HepG2 (cell line): ENCODE measurements at regions not wholly inside any gene's neighbourhood (a gene's known extent, or its start where the extent isn't known, plus 50 kb on each side); places are given as distances from the start of the nearest gene placed in this dataset.

ENCODE experiments used
- ATAC-seq: fragments of 200-7000 bp; cut with Tn5 transposase; 3 replicates; pipeline ENCODE4 v1.9.1; 2020; ENCODE audit warnings: mild to moderate bottlenecking, moderate library complexity
- BruUV-seq: library from RNA; stranded (reverse); fragments of 400-500 nt; replicated peaks from 2 replicates; lab custom pipeline; 2021; lab: Mats Ljungman, UMichigan
- CTCF ChIA-PET: fragments of 300-600 bp; formaldehyde crosslinking; extraction: SDS; loops from one replicate; lab custom pipeline; 2021; ENCODE audit warnings: low total read pairs, inconsistent platforms, low intra/inter-chr PET ratio; lab: Yijun Ruan, JAX
- POLR2A ChIA-PET: fragments of 350-600 bp; sonication (Branson Sonifier 250); formaldehyde crosslinking; loops from one replicate; lab custom pipeline; 2020; ENCODE audit warnings: antibody characterized with exemption, inconsistent platforms; lab: Yijun Ruan, JAX
- DNase-seq: peaks from one replicate; pipeline ENCODE4 v3.0.0-alpha.2; 2015; ENCODE audit warnings: low spot score
- FAIRE-seq: peaks from 3 replicates; lab custom pipeline; 2011; peaks lifted over from hg19 to GRCh38; lab: Jason Lieb, UNC
- H2AFZ ChIP-seq: one replicate; pipeline ENCODE4 v1.6.1; 2011; ENCODE audit warnings: low read length, inconsistent platforms
- H3K27ac ChIP-seq: fragments of 300-600 bp; 3 replicates; pipeline ENCODE4 v1.8.0; 2011; ENCODE audit warnings: mixed run types, mild to moderate bottlenecking, mixed read lengths, low read length, inconsistent platforms; ENCODE audit not compliant: insufficient read depth; ENCODE audit errors: extremely low read length
- H3K27me3 ChIP-seq, 2 experiments: fragments of 200-600 bp in 1 of 2; 2 replicates in 1 of 2; 3 replicates in 1 of 2; pipeline versions ENCODE4 v1.6.0 to v1.8.0; 2011; ENCODE audit warnings: low read length in 2 of 2, mild to moderate bottlenecking in 2 of 2, moderate library complexity in 2 of 2, inconsistent platforms in 1 of 2; ENCODE audit not compliant: insufficient read depth in 2 of 2, control insufficient read depth in 1 of 2
- H3K36me3 ChIP-seq, 2 experiments: fragments of 200-600 bp in 1 of 2; replicated peaks in 1 of 2; 2 replicates in 1 of 2; 3 replicates in 1 of 2; pipeline versions ENCODE4 v1.5.1 to v1.8.0; 2011; ENCODE audit warnings: low read length in 2 of 2, inconsistent platforms in 1 of 2; ENCODE audit not compliant: insufficient read depth in 2 of 2, control insufficient read depth in 1 of 2
- H3K4me1 ChIP-seq: 2 replicates; pipeline ENCODE4 v1.5.1; 2012; ENCODE audit warnings: low read length, inconsistent platforms; ENCODE audit not compliant: insufficient read depth
- H3K4me2 ChIP-seq: 2 replicates; pipeline ENCODE4 v1.6.0; 2011; ENCODE audit warnings: low read depth, low read length, inconsistent platforms
- H3K4me3 ChIP-seq, 3 experiments: fragments of 200-600 bp in 1 of 3; sonication (generic), shearing (Covaris generic) in 1 of 3; replicated peaks in 1 of 3; 2 replicates each; pipeline ENCODE4 v1.5.1; 2011 to 2016; ENCODE audit warnings: low read length in 3 of 3, inconsistent platforms in 2 of 3, low read depth in 2 of 3, mild to moderate bottlenecking in 2 of 3, control low read depth in 1 of 3, mixed read lengths in 1 of 3; ENCODE audit not compliant: insufficient read depth in 1 of 3
- H3K79me2 ChIP-seq: one replicate; pipeline ENCODE4 v1.6.1; 2011; ENCODE audit warnings: low read length, inconsistent platforms; ENCODE audit not compliant: insufficient read depth
- H3K9ac ChIP-seq: 2 replicates; pipeline ENCODE4 v1.6.0; 2011; ENCODE audit warnings: mild to moderate bottlenecking, low read depth, low read length, inconsistent platforms; ENCODE audit not compliant: insufficient read depth
- H3K9me3 ChIP-seq: 2 replicates; pipeline ENCODE4 v1.5.1; 2012; ENCODE audit warnings: mild to moderate bottlenecking, low read length
- H4K20me1 ChIP-seq: 2 replicates; pipeline ENCODE4 v1.6.0; 2011; ENCODE audit warnings: inconsistent platforms, mild to moderate bottlenecking, low read length, moderate library complexity; ENCODE audit not compliant: insufficient read depth
- FLYWCH1 ChIP-seq: sonication (generic); formaldehyde crosslinking; IDR thresholded peaks from 2 replicates; pipeline ENCODE4 v1.8.1; 2023; ENCODE audit warnings: mild to moderate bottlenecking, missing genetic modification reagents
- GABPA ChIP-seq, 2 experiments: IDR thresholded peaks; 2 replicates each; pipeline ENCODE4 v1.6.1; 2011 to 2016; ENCODE audit warnings: low read depth in 2 of 2, low read length in 1 of 2, missing biosample characterization in 1 of 2, missing genetic modification characterization in 1 of 2
- HNF4G ChIP-seq, 2 experiments: sonication (generic) in 1 of 2; formaldehyde crosslinking in 1 of 2; IDR thresholded peaks; 2 replicates each; pipeline versions ENCODE4 v1.4.0 to v1.6.1; 2011 to 2020; ENCODE audit warnings: borderline replicate concordance in 2 of 2, low read depth in 2 of 2, mild to moderate bottlenecking in 2 of 2, low read length in 1 of 2, missing genetic modification reagents in 1 of 2, moderate library complexity in 1 of 2
- KDM1A ChIP-seq: IDR thresholded peaks from 2 replicates; pipeline ENCODE4 v1.6.1; 2016; ENCODE audit warnings: missing compliant biosample characterization
- RBFOX2 ChIP-seq: fragments of 200-400 bp; formaldehyde crosslinking; IDR thresholded peaks from 2 replicates; pipeline ENCODE4 v1.6.1; 2017; ENCODE audit warnings: low read depth, mild to moderate bottlenecking, low read length
- SPEN ChIP-seq: sonication (generic); formaldehyde crosslinking; IDR thresholded peaks from 2 replicates; pipeline ENCODE4 v1.5.1; 2020; ENCODE audit warnings: low read depth, mild to moderate bottlenecking, missing genetic modification reagents
- SRY ChIP-seq: sonication (generic); formaldehyde crosslinking; IDR thresholded peaks from 2 replicates; pipeline ENCODE4 v1.8.0; 2022; ENCODE audit warnings: mild to moderate bottlenecking, missing genetic modification reagents
- TRIM24 ChIP-seq: sonication (generic); formaldehyde crosslinking; IDR thresholded peaks from 2 replicates; pipeline ENCODE4 v1.8.0; 2022; ENCODE audit warnings: mild to moderate bottlenecking, missing genetic modification reagents
- ZBTB20 ChIP-seq: sonication (generic); formaldehyde crosslinking; IDR thresholded peaks from 2 replicates; pipeline ENCODE4 v1.8.1; 2023; ENCODE audit warnings: missing genetic modification reagents, low read depth, mild to moderate bottlenecking, borderline replicate concordance
- ZC3H13 ChIP-seq: sonication (generic); formaldehyde crosslinking; IDR thresholded peaks from 2 replicates; pipeline ENCODE4 v1.8.1; 2023; ENCODE audit warnings: mild to moderate bottlenecking, missing genetic modification reagents, moderate library complexity
- ZKSCAN5 ChIP-seq: sonication (generic); formaldehyde crosslinking; IDR thresholded peaks from 2 replicates; pipeline ENCODE4 v1.5.1; 2020; ENCODE audit warnings: mild to moderate bottlenecking, missing genetic modification reagents
- ZNF143 ChIP-seq: sonication (generic); formaldehyde crosslinking; IDR thresholded peaks from 2 replicates; pipeline ENCODE4 v1.4.0; 2020; ENCODE audit warnings: missing genetic modification reagents
- ZNF550 ChIP-seq: sonication (generic); formaldehyde crosslinking; IDR thresholded peaks from 2 replicates; pipeline ENCODE4 v1.4.0; 2020; ENCODE audit warnings: mild to moderate bottlenecking, missing genetic modification reagents, borderline replicate concordance
- ZNF878 ChIP-seq: sonication (generic); formaldehyde crosslinking; IDR thresholded peaks from 2 replicates; pipeline ENCODE4 v1.8.1; 2023; ENCODE audit warnings: mild to moderate bottlenecking, missing genetic modification reagents, moderate library complexity
- WGBS: methylation state at CpG from one replicate; pipeline ENCODE4 v1.1.6; 2017; ENCODE audit warnings: low lambda C conversion rate; 5-methylcytosine and 5-hydroxymethylcytosine counted together
- in situ Hi-C: cut with HindIII; loops from 2 replicates; pipeline ENCODE4 v1.10.0; 2017; ENCODE audit warnings: low pct_unique_long_range_greater_than_20kb; ENCODE audit not compliant: extremely low pct_ligation_motif_present
- intact Hi-C: fragments of 100-400 bp; cut with micrococcal nuclease; formaldehyde crosslinking; loops from one replicate; pipeline ENCODE4 v1.10.0; 2022; ENCODE audit not compliant: unreplicated experiment
- TF ChIP-seq, protein P1 (sequence below): IDR thresholded peaks from 2 replicates; pipeline ENCODE4 v1.6.1; 2016; ENCODE audit warnings: low read depth, missing genetic modification reagents, missing compliant biosample characterization
- TF ChIP-seq, protein P2 (sequence below): sonication (generic); formaldehyde crosslinking; IDR thresholded peaks from 2 replicates; pipeline ENCODE4 v1.4.0; 2020; ENCODE audit warnings: missing genetic modification reagents
- TF ChIP-seq, protein P3 (sequence below): sonication (generic); formaldehyde crosslinking; conservative IDR thresholded peaks from 2 replicates; pipeline ENCODE4 v1.4.0; 2020; ENCODE audit warnings: missing genetic modification reagents

DNA sequence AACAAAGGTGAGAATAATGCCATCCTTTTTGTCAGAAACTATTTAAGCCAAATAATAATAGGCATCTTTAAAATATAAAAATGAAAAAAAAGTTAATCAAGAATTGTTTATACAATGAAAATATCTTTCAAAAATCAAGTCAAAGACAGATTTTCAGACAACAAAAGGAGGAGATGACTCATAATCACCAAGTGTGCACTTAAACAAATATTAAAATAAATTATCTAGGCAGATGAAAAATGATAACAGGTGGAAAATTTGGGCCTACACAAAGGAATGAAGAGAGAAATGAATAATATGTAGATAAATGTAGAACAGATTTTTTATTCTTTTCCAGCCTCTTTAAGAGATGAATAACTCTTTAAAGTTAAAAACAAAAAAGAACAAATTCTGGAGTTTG, 250.0 kb upstream of the PLEKHG7 start (continued):
- TF ChIP-seq ZNF550 (CRISPR knock-in tag) = no peak
- TF ChIP-seq SRY = no peak
- no peak for TF ChIP-seq RBFOX2
- TF ChIP-seq ZNF143 = no peak
- TF ChIP-seq ZBTB20 = no peak
- no peak for TF ChIP-seq ZNF878 (CRISPR knock-in tag)
- no peak for TF ChIP-seq TRIM24 (CRISPR knock-in tag)
- no peak for TF ChIP-seq GABPA (IDR thresholded peaks at IDR 0.05; ENCODE audit: low read depth, low read length)
- TF ChIP-seq GABPA (CRISPR knock-in tag; IDR thresholded peaks at IDR 0.05; ENCODE audit: low read depth) = no peak
- TF ChIP-seq, protein P1, sequence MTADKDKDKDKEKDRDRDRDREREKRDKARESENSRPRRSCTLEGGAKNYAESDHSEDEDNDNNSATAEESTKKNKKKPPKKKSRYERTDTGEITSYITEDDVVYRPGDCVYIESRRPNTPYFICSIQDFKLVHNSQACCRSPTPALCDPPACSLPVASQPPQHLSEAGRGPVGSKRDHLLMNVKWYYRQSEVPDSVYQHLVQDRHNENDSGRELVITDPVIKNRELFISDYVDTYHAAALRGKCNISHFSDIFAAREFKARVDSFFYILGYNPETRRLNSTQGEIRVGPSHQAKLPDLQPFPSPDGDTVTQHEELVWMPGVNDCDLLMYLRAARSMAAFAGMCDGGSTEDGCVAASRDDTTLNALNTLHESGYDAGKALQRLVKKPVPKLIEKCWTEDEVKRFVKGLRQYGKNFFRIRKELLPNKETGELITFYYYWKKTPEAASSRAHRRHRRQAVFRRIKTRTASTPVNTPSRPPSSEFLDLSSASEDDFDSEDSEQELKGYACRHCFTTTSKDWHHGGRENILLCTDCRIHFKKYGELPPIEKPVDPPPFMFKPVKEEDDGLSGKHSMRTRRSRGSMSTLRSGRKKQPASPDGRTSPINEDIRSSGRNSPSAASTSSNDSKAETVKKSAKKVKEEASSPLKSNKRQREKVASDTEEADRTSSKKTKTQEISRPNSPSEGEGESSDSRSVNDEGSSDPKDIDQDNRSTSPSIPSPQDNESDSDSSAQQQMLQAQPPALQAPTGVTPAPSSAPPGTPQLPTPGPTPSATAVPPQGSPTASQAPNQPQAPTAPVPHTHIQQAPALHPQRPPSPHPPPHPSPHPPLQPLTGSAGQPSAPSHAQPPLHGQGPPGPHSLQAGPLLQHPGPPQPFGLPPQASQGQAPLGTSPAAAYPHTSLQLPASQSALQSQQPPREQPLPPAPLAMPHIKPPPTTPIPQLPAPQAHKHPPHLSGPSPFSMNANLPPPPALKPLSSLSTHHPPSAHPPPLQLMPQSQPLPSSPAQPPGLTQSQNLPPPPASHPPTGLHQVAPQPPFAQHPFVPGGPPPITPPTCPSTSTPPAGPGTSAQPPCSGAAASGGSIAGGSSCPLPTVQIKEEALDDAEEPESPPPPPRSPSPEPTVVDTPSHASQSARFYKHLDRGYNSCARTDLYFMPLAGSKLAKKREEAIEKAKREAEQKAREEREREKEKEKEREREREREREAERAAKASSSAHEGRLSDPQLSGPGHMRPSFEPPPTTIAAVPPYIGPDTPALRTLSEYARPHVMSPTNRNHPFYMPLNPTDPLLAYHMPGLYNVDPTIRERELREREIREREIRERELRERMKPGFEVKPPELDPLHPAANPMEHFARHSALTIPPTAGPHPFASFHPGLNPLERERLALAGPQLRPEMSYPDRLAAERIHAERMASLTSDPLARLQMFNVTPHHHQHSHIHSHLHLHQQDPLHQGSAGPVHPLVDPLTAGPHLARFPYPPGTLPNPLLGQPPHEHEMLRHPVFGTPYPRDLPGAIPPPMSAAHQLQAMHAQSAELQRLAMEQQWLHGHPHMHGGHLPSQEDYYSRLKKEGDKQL (CRISPR knock-in tag) = no peak

DNA sequence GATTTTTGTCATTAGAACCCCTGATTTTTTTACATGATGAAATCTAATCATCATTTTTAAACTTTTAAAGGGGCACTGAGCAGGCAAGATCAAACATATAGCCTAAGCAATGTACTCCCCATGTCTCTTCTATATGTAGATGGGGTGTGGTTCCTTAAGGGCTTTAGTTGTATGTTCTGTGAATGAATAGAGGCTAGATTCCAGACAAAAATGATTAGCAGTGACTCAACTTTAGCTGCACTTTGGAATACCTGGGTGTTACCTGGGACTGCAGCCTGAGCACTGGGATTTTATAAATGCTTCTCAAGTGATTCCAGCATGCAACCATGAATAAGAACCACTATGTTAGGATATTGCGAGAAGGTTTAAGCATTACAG, 256.7 kb upstream of the PLEKHG7 start:
- intact Hi-C loops = no loop called here
- CTCF ChIA-PET = no interaction called here
- H3K79me2 ChIP-seq = no peaks in the 10 kb centered on the region
- no peaks in the 10 kb centered on the region for H3K4me1 ChIP-seq
- DNase-seq = no peak
- BruUV-seq = no TSS peak
- H3K36me3 ChIP-seq = no peaks in the 10 kb centered on the region
- H2AFZ ChIP-seq = no peak overlapping the region
- no peak overlapping the region for H3K9ac ChIP-seq
- in situ Hi-C loops = no loop called here
- no peak overlapping the region for H3K27ac ChIP-seq
- H4K20me1 ChIP-seq = no peaks in the 10 kb centered on the region
- no peak for ATAC-seq
- H3K9me3 ChIP-seq = no peaks in the 10 kb centered on the region
- WGBS = 0% methylated on average over 1 of the region's 1 CpG
- POLR2A ChIA-PET = no interaction called here
- FAIRE-seq = no peak
- H3K4me2 ChIP-seq = no peak overlapping the region
- H3K27me3 ChIP-seq = no peaks in the 10 kb centered on the region
- no peak overlapping the region for H3K4me3 ChIP-seq
- TF ChIP-seq SPEN (CRISPR knock-in tag) (no peak), FLYWCH1 (no peak), KDM1A (CRISPR knock-in tag) (no peak), ZKSCAN5 (no peak), HNF4G (IDR thresholded peaks at IDR 0.05; ENCODE audit: borderline replicate concordance, low read depth, low read length) (no peak), HNF4G (CRISPR knock-in tag; IDR thresholded peaks at IDR 0.05; ENCODE audit: borderline replicate concordance, low read depth) (no peak), ZC3H13 (CRISPR knock-in tag) (no peak)
- TF ChIP-seq, protein P2, sequence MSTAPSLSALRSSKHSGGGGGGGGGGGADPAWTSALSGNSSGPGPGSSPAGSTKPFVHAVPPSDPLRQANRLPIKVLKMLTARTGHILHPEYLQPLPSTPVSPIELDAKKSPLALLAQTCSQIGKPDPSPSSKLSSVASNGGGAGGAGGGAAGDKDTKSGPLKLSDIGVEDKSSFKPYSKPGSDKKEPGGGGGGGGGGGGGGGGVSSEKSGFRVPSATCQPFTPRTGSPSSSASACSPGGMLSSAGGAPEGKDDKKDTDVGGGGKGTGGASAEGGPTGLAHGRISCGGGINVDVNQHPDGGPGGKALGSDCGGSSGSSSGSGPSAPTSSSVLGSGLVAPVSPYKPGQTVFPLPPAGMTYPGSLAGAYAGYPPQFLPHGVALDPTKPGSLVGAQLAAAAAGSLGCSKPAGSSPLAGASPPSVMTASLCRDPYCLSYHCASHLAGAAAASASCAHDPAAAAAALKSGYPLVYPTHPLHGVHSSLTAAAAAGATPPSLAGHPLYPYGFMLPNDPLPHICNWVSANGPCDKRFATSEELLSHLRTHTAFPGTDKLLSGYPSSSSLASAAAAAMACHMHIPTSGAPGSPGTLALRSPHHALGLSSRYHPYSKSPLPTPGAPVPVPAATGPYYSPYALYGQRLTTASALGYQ = no peak
- TF ChIP-seq, protein P3, sequence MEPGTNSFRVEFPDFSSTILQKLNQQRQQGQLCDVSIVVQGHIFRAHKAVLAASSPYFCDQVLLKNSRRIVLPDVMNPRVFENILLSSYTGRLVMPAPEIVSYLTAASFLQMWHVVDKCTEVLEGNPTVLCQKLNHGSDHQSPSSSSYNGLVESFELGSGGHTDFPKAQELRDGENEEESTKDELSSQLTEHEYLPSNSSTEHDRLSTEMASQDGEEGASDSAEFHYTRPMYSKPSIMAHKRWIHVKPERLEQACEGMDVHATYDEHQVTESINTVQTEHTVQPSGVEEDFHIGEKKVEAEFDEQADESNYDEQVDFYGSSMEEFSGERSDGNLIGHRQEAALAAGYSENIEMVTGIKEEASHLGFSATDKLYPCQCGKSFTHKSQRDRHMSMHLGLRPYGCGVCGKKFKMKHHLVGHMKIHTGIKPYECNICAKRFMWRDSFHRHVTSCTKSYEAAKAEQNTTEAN = no peak
